Right atrium auricular region (tissue), 2 donors: ENCODE measurements at regions not wholly inside any gene's neighbourhood (a gene's known extent, or its start where the extent isn't known, plus 50 kb on each side); places are given as distances from the start of the nearest gene placed in this dataset.

Experiments used
- DNase-seq: peaks from one replicate; pipeline ENCODE4 v3.0.0-alpha.2; 2019; ENCODE audit warnings: low spot score
- H3K27ac ChIP-seq, 2 donors: fragments of 200-600 bp; sonication (generic); 1 replicate in 1 of 2; 2 replicates in 1 of 2; pipeline ENCODE4 v1.5.1; 2016 to 2019
- H3K27me3 ChIP-seq, 2 donors: fragments of 200-600 bp; sonication (generic); one replicate each; pipeline versions ENCODE4 v1.5.1 to v1.6.0; 2017 to 2019
- H3K36me3 ChIP-seq: fragments of 200-600 bp; sonication (generic); one replicate; pipeline ENCODE4 v1.5.1; 2016
- H3K4me1 ChIP-seq, 2 donors: fragments of 200-600 bp; sonication (generic); one replicate each; pipeline versions ENCODE4 v1.5.1 to v1.6.0; 2017 to 2019
- H3K4me3 ChIP-seq, 2 donors: fragments of 200-600 bp; sonication (generic); 1 replicate in 1 of 2; 2 replicates in 1 of 2; pipeline ENCODE4 v1.5.1; 2017 to 2019; ENCODE audit warnings: mild to moderate bottlenecking in 1 of 2, moderate library complexity in 1 of 2
- H3K9me3 ChIP-seq, 2 donors: fragments of 200-600 bp; sonication (generic); one replicate each; pipeline ENCODE4 v1.5.1; 2019
- CTCF ChIP-seq, 2 donors: fragments of 200-600 bp; sonication (generic); IDR thresholded peaks; one replicate each; pipeline ENCODE4 v1.5.1; 2019; ENCODE audit warnings: antibody characterized with exemption in 2 of 2

DNA sequence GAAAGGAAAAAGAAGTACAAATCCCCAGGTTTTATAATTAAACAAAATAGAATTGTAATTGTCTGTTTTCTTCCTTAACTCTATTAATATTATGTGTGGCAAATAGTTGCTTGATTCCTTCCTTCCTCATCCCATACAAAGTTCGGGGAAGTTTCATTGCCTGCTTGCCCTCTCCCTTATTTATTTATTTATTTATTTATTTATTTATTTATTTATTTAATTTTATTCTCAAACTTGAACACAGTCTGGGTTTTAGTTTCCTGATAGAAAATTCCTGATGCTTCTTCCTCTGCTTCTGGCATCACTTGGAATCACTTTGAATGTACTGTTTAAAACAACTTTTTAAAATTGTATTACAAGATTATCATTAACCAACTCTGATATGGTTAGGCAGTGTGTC lies 145.8 kb upstream of the SOX5 start:
- H3K4me3 ChIP-seq: no peak overlapping the region
- no peaks in the 10 kb centered on the region for H3K4me1 ChIP-seq
- H3K27me3 ChIP-seq: no peaks in the 10 kb centered on the region
- no peaks in the 10 kb centered on the region for H3K9me3 ChIP-seq
- TF ChIP-seq CTCF (IDR thresholded peaks at IDR 0.05): no peak
- no peaks in the 10 kb centered on the region for H3K36me3 ChIP-seq
- no peak overlapping the region for H3K27ac ChIP-seq
- DNase-seq: no peak

- H3K9me3 ChIP-seq: no peaks in the 10 kb centered on the region
- H3K27me3 ChIP-seq: no peaks in the 10 kb centered on the region
- no peaks in the 10 kb centered on the region for H3K36me3 ChIP-seq
- H3K4me1 ChIP-seq: no peaks in the 10 kb centered on the region
- H3K27ac ChIP-seq: no peak overlapping the region
- no peak for TF ChIP-seq CTCF (IDR thresholded peaks at IDR 0.05)
- no peak for DNase-seq
- no peak overlapping the region for H3K4me3 ChIP-seq
Measured at GRCh38 chr12:24089510-24089890, 140.0 kb upstream of the SOX5 start.

DNA sequence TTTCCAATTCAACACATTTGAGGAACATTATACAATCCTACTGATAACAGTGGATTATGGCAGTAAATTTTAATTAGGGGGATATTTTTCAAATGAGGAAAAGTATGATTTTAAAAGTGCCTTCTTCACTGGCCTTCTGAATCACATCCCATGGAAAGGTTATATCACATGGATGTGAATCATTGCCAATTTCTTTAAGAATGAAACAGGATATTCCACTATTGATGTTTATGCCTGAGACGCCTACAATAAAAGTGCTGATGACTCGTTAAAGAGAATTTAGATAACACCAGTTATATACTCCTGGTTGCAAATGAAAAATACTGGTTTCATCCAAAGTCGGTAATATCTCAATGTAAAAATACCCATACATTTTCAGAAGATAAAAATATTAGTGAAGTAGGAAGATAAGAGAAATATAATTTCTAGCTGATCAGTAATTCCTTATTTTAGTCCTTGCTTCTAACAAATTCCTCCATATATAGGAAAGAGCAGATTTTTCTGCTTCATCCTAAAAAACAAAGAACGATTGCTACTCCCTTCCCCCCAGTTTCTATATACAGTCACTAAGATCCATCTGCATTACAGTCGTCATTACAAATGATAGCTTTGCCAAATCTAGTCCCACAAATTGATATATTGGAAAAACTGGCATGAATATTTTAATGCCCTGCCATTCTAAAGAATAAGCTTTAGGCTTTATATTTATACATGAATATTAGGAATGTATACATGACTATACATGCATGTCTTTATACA lies 139.5 kb upstream of the SOX5 start:
- Histone ChIP-seq H3K4me3 (no peak overlapping the region), H3K36me3 (no peaks in the 10 kb centered on the region), H3K27ac (no peak overlapping the region), H3K9me3 (no peaks in the 10 kb centered on the region), H3K27me3 (no peaks in the 10 kb centered on the region), H3K4me1 (no peaks in the 10 kb centered on the region)
- no peak for TF ChIP-seq CTCF (IDR thresholded peaks at IDR 0.05)
- DNase-seq: no peak

- H3K4me3 ChIP-seq: no peak overlapping the region
- no peak for DNase-seq
- TF ChIP-seq CTCF (IDR thresholded peaks at IDR 0.05): no peak
- no peaks in the 10 kb centered on the region for H3K27me3 ChIP-seq
- H3K9me3 ChIP-seq: no peaks in the 10 kb centered on the region
- H3K36me3 ChIP-seq: no peaks in the 10 kb centered on the region
- H3K4me1 ChIP-seq: no peaks in the 10 kb centered on the region
- no peak overlapping the region for H3K27ac ChIP-seq
Measured at GRCh38 chr12:24087294-24087693, 137.8 kb upstream of the SOX5 start.

- H3K27me3 ChIP-seq: no peaks in the 10 kb centered on the region
- no peaks in the 10 kb centered on the region for H3K9me3 ChIP-seq
- TF ChIP-seq CTCF (IDR thresholded peaks at IDR 0.05): no peak
- H3K27ac ChIP-seq: no peak overlapping the region
- H3K36me3 ChIP-seq: no peaks in the 10 kb centered on the region
- no peak for DNase-seq
- H3K4me1 ChIP-seq: no peaks in the 10 kb centered on the region
- H3K4me3 ChIP-seq: no peak overlapping the region
Measured at GRCh38 chr12:24084800-24085199, 135.3 kb upstream of the SOX5 start.

DNA sequence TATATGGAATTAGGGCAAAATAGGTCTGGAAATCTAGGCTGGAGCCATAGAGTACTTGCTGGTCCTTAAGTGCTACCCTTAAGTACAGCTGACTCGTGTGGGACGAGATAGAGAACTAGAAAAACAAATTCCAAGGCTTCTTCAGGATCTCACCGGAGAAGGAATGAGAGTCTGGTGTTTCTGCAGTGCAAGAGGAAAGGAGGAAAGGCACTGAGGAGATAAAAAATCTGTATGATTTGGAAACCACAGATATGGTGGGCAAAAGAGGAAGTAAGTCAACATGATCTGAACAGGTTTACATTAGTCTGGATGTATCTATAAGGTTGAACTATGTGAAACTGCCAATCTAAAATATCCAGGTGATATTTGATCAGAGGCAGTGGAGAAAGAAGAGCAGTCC lies 134.4 kb upstream of the SOX5 start:
- DNase-seq: no peak
- H3K36me3 ChIP-seq: no peaks in the 10 kb centered on the region
- H3K27ac ChIP-seq: no peak overlapping the region
- no peaks in the 10 kb centered on the region for H3K9me3 ChIP-seq
- H3K27me3 ChIP-seq: no peaks in the 10 kb centered on the region
- no peak overlapping the region for H3K4me3 ChIP-seq
- TF ChIP-seq CTCF (IDR thresholded peaks at IDR 0.05): no peak
- no peaks in the 10 kb centered on the region for H3K4me1 ChIP-seq
